ENCODE measurements at regions not wholly inside any gene's neighbourhood (a gene's known extent, or its start where the extent isn't known, plus 50 kb on each side); places are given as distances from the start of the nearest gene placed in this dataset.

- ATAC-seq: no peak
- Mint-ChIP-seq H3K27me3 (no peaks in the 10 kb centered on the region), H3K4me3 (no peak overlapping the region), H3K4me1 (no peaks in the 10 kb centered on the region), H3K27ac (no peak overlapping the region), H3K9me3 (no peaks in the 10 kb centered on the region)
- DNase-seq: no peak
These were observed 97.3 kb downstream of the PPP1R2C start for GRCh38 chrX:42680666-42681065.

DNA sequence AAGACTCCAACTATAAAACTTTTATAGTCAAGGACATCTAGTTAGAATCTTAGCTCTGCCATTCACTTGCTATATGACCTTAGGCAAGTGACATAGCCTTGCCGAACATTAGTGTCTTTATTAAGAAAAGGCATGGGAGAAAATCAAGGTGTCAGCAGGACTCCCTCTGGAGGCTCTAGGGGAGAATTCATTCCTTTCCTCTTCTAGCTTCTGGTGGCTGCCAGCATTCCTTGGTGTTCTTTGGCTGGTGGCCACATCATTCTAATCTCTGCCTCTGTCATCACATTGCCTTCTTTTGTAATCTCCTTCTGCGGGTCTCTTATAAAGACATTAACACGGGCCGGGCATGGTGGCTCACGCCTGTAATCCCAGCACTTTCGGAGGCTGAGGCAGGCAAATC, 99.8 kb downstream of the PPP1R2C start:
- Mint-ChIP-seq H3K27ac (no peak overlapping the region), H3K9me3 (peaks cover 7 to 8% of the 10 kb centered on the region in 2 donors), H3K4me3 (no peak overlapping the region), H3K4me1 (no peaks in the 10 kb centered on the region), H3K27me3 (no peaks in the 10 kb centered on the region)
- no peak for ATAC-seq
- no peak for DNase-seq

GRCh38 chrX:42673301-42673810, 104.6 kb downstream of the PPP1R2C start:
- no peak overlapping the region for H3K27ac Mint-ChIP-seq
- DNase-seq: no peak
- H3K27me3 Mint-ChIP-seq: no peaks in the 10 kb centered on the region
- H3K9me3 Mint-ChIP-seq: peaks cover 15% of the 10 kb centered on the region in 2 donors
- H3K4me1 Mint-ChIP-seq: no peaks in the 10 kb centered on the region
- ATAC-seq: no peak
- H3K4me3 Mint-ChIP-seq: no peak overlapping the region

GRCh38 chrX:42664680-42665079, 113.3 kb downstream of the PPP1R2C start:
- H3K27me3 Mint-ChIP-seq: no peaks in the 10 kb centered on the region
- H3K4me3 Mint-ChIP-seq: no peak overlapping the region
- peaks cover 0 to 13% of the 10 kb centered on the region in 2 donors for H3K9me3 Mint-ChIP-seq
- ATAC-seq (no peak), DNase-seq (no peak)
- H3K4me1 Mint-ChIP-seq: no peaks in the 10 kb centered on the region
- H3K27ac Mint-ChIP-seq: no peak overlapping the region

GRCh38 chrX:42628471-42628870, 149.5 kb downstream of the PPP1R2C start:
- H3K4me3 Mint-ChIP-seq: no peak overlapping the region
- no peaks in the 10 kb centered on the region for H3K4me1 Mint-ChIP-seq
- H3K27ac Mint-ChIP-seq: no peak overlapping the region
- H3K27me3 Mint-ChIP-seq: no peaks in the 10 kb centered on the region
- no peak for ATAC-seq
- DNase-seq: no peak
- H3K9me3 Mint-ChIP-seq: peaks cover 0 to 10% of the 10 kb centered on the region in 2 donors

- H3K27me3 Mint-ChIP-seq: no peaks in the 10 kb centered on the region
- no peaks in the 10 kb centered on the region for H3K4me1 Mint-ChIP-seq
- peaks cover 0 to 10% of the 10 kb centered on the region in 2 donors for H3K9me3 Mint-ChIP-seq
- H3K27ac Mint-ChIP-seq: no peak overlapping the region
- ATAC-seq: no peak
- no peak for DNase-seq
- H3K4me3 Mint-ChIP-seq: no peak overlapping the region
These were observed 150.1 kb downstream of the PPP1R2C start for GRCh38 chrX:42627891-42628290.

DNA sequence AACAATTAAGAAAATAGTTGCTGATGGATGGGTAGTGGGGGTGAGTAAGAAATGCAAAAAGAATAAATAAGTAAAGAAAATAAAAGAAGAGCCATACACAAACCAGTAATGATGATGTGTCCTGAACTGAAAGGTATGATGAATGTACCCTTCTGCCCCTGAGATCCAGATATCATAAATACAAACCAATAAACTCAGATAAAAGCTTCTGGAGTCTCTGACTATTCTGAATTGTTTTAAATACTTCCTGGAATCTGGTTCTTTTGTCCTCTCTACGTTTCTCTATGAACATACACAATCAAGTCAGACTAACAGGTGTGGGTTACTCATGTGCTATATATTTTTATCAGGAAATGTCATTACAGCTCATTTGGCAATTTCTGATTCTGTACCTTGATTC, 153.4 kb downstream of the PPP1R2C start:
- DNase-seq (no peak), ATAC-seq (no peak)
- Mint-ChIP-seq H3K9me3 (peaks cover 0 to 7% of the 10 kb centered on the region in 2 donors), H3K27me3 (no peaks in the 10 kb centered on the region), H3K4me3 (no peak overlapping the region), H3K27ac (no peak overlapping the region), H3K4me1 (no peaks in the 10 kb centered on the region)

- Mint-ChIP-seq H3K4me1 (peaks cover 16% of the 10 kb centered on the region), H3K27ac (no peak overlapping the region)
- ATAC-seq: no peak
These were observed 158.9 kb downstream of the PPP1R2C start for GRCh38 chrX:42619068-42619467.

GRCh38 chrX:42616981-42617380, 161.0 kb downstream of the PPP1R2C start:
- peaks cover 0 to 4% of the 10 kb centered on the region in 2 donors for H3K9me3 Mint-ChIP-seq
- H3K27ac Mint-ChIP-seq: no peak overlapping the region
- no peak overlapping the region for H3K4me3 Mint-ChIP-seq
- DNase-seq: no peak
- no peaks in the 10 kb centered on the region for H3K27me3 Mint-ChIP-seq
- peaks cover 16% of the 10 kb centered on the region for H3K4me1 Mint-ChIP-seq
- ATAC-seq: no peak

More at GRCh38 chrX:42619068-42619467, 158.9 kb downstream of the PPP1R2C start:
- no peak for DNase-seq
- no peak overlapping the region for H3K4me3 Mint-ChIP-seq
- no peaks in the 10 kb centered on the region for H3K27me3 Mint-ChIP-seq
- peaks cover 0 to 5% of the 10 kb centered on the region in 2 donors for H3K9me3 Mint-ChIP-seq

DNA sequence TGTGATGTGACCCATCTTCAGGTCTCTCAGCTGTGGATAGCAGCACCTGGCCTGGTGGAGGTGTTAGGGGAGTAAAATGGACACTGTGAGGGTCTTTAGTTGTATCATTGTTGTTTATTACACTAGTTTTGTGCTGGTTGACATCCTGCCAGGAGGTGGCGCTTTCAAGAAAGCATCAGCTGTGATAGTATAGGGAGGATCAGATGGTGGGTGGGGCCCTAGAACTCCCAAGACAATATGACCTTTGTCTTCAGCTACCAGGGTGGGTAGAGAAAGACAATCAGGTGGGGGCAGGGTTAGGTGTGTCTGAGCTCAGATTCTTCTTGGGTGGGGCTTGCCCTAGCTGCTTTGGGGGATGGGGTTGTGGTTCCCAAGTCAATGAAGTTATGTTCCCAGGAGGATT, 162.8 kb downstream of the PPP1R2C start:
- Mint-ChIP-seq H3K27me3 (no peaks in the 10 kb centered on the region), H3K27ac (no peak overlapping the region), H3K4me3 (no peak overlapping the region), H3K4me1 (peaks cover 16% of the 10 kb centered on the region), H3K9me3 (peaks cover 0 to 4% of the 10 kb centered on the region in 2 donors)
- ATAC-seq (no peak), DNase-seq (no peak)

DNA sequence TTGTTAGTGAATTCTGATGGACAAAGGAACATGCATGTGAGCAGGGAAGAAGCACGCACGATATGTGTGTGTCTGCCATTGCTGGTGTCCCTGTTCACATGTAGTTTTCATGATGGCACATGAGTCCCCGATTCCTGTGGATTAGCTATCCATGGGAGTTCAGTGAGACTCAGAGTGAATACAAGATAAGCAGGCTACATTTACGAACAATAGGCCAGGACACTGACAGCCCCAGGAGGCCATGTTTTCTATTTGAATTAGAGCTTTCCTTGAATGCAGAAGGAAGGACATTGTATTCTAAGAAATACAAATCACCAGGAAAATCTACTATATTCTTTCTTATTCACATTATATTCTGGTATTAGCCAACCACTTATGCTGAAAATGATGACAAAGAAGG, 171.4 kb downstream of the PPP1R2C start:
- Mint-ChIP-seq H3K4me1 (no peaks in the 10 kb centered on the region), H3K27ac (no peak overlapping the region), H3K9me3 (no peaks in the 10 kb centered on the region), H3K4me3 (no peak overlapping the region), H3K27me3 (no peaks in the 10 kb centered on the region)
- no peak for DNase-seq
- ATAC-seq: no peak

DNA sequence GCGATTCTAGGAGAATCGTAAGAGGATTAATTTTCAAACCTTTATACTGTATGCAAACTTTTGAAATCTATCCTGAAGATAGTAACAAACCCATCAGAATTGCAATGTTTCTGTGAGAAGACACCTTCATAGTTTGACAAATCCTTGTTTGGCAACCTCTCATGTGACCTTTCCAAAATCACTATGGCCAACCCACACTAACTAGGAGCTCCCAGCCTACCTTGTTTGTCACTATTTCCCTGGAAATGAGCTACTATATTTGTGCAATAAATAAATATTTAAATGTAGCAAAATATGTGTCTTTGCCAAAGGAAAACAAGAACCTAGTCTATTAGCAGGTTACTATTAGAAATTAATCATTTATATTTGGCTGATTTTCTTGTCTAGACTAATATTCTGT, 173.7 kb downstream of the PPP1R2C start:
- no peak overlapping the region for H3K4me3 Mint-ChIP-seq
- no peak for ATAC-seq

DNA sequence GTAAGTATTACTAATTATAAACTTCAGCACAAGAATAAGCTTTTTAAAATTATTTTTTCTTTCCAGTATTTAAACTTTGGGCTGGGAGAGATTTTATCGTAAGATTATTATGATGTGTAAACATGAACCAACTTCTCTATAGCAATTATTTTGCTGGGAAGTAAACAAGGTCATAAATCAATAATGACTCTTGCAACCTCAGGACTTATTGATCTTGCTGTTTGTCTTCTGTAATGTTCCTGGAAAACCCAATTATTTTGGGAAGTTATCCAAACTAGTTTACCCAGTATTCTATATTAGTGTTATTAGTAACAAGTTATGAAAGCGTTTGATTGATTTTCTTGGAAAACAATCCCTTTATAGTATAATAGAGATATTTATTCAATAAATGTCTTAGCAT, 174.9 kb downstream of the PPP1R2C start:
- no peak for DNase-seq
- Mint-ChIP-seq H3K4me1 (no peaks in the 10 kb centered on the region), H3K27ac (no peak overlapping the region), H3K27me3 (no peaks in the 10 kb centered on the region), H3K4me3 (no peak overlapping the region), H3K9me3 (no peaks in the 10 kb centered on the region)
- ATAC-seq: no peak

More for the DNA sequence above, 173.7 kb downstream of the PPP1R2C start:
- H3K4me1 Mint-ChIP-seq: no peaks in the 10 kb centered on the region
- no peak for DNase-seq
- H3K27me3 Mint-ChIP-seq: no peaks in the 10 kb centered on the region
- no peak overlapping the region for H3K27ac Mint-ChIP-seq
- no peaks in the 10 kb centered on the region for H3K9me3 Mint-ChIP-seq

DNA sequence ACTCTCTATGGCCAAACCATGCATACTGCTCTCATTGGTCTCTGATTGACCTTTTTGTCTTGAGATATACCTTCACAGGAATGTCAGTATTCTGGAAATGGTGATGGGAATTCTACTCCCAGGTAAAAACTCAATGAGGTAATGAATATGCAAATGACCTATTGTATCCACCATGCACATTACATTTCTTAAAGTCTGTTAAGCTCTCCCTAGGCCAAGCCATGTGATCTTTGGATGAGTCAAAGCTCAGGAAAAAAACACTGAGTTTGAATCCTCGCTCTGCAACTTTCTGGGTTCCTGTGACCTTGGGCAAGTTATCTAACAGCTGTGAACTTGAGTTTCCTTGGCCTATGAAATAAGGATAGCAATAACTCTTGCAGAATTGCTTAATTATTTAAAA, 175.4 kb downstream of the PPP1R2C start:
- DNase-seq: no peak
- no peak overlapping the region for H3K27ac Mint-ChIP-seq
- no peak overlapping the region for H3K4me3 Mint-ChIP-seq
- no peak for ATAC-seq
- H3K27me3 Mint-ChIP-seq: no peaks in the 10 kb centered on the region
- H3K4me1 Mint-ChIP-seq: no peaks in the 10 kb centered on the region
- H3K9me3 Mint-ChIP-seq: no peaks in the 10 kb centered on the region

DNA sequence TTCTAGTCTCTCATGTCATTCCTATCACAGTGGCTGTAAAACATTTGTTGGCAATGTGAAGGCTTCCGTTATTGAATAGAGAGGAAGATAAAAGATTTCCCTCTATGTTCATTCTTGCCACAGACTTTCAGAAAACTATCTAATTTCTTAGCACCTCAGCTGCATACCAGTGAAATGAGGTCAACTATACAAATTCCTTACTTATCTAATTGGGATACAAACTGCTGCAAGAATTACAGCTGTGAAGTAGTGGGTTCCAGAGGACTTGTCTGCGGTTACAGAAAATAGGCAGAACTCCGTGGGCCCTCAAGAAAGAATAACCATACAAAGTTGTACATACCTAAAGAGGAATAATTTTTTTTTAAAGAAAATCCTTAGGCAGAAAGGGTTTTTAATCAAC, 175.8 kb downstream of the PPP1R2C start:
- no peak overlapping the region for H3K27ac Mint-ChIP-seq
- H3K9me3 Mint-ChIP-seq: no peaks in the 10 kb centered on the region
- no peak overlapping the region for H3K4me3 Mint-ChIP-seq
- ATAC-seq: no peak
- no peak for DNase-seq
- H3K27me3 Mint-ChIP-seq: no peaks in the 10 kb centered on the region
- H3K4me1 Mint-ChIP-seq: no peaks in the 10 kb centered on the region

GRCh38 chrX:42597481-42597880, 180.5 kb downstream of the PPP1R2C start:
- ATAC-seq (no peak), DNase-seq (no peak)
- no peaks in the 10 kb centered on the region for H3K9me3 Mint-ChIP-seq
- H3K4me3 Mint-ChIP-seq: no peak overlapping the region
- H3K27me3 Mint-ChIP-seq: no peaks in the 10 kb centered on the region
- no peak overlapping the region for H3K27ac Mint-ChIP-seq
- no peaks in the 10 kb centered on the region for H3K4me1 Mint-ChIP-seq

- H3K4me3 Mint-ChIP-seq: no peak overlapping the region
- H3K27ac Mint-ChIP-seq: no peak overlapping the region
- no peak for DNase-seq
- peaks cover 13% of the 10 kb centered on the region for H3K4me1 Mint-ChIP-seq
- peak; percentile 78 for ATAC-seq
- H3K9me3 Mint-ChIP-seq: peaks cover 0 to 8% of the 10 kb centered on the region in 2 donors
- no peaks in the 10 kb centered on the region for H3K27me3 Mint-ChIP-seq
These were observed 191.9 kb downstream of the PPP1R2C start for GRCh38 chrX:42585842-42586621.
